Endometrium (tissue), 2 donors: ENCODE measurements at regions not wholly inside any gene's neighbourhood (a gene's known extent, or its start where the extent isn't known, plus 50 kb on each side); places are given as distances from the start of the nearest gene placed in this dataset.
"Not testable (repeated sequence)": the region's sequence is repeated elsewhere in the genome, so short reads cannot be mapped to it uniquely, and the experiment has no call there.

Source experiments
- FAIRE-seq: peaks from 2 replicates; lab custom pipeline; 2012; peaks lifted over from hg19 to GRCh38; lab: Jason Lieb, UNC
- donor health status: control.
- donor health status: control.

DNA sequence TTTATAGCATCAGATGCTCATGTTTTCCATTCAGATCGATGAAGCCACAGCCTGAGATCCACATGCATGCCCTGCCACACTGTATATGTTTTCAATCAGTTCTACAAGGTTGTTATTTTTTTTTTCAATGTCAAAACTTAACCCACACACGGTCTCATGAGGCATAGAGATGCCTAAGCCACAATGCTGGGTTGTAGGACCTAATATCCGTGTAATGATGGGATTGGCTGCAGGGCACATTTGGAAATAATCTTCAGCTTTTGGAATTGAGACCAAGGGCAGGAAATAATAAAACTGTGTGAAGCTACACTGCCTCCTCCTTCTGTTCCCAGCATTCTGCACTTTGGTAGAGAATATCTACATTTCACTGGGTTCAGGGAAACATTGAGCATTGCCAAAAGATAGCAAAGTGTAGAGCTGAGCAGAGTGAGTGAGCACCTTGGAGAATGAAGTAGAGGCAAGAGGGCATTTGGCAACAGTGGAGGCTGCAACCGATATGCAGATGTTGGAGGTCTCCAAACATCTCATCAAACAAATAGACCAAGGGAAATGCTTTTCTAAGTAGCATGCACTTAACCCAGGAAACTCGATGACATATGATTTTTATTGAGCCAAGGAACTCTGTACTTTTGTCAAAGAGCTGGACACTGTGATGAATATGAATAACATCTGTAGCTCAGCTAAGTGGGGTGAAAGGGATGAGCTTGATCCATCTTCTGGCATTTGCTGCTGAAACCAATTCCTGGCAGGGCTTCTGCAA is 176.7 kb downstream of the LYPLAL1 start:
- no peak for FAIRE-seq

DNA sequence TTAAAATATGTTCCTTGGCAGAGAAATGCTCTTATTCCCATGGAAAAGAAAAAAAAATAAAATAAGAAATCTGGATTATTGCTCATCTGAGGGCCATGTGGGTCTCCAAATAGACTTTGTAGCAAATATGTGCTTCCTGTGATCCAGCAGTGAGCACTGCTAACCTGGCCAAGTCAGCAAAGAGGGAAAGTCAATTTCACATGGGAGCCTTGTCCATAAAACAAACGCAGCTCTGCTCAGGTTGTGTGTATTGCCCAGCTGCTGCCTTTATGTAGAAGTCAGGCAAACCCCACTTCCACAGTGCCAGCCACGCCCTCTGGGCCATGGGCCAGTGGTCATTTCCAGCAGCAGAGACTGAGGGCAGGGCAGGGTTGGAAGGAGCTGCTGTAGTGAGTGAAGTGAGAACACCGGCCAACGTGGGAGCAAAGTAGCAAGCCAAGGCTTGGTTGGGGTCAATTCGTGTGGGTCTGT is 174.3 kb downstream of the LYPLAL1 start:
- FAIRE-seq: no peak

DNA sequence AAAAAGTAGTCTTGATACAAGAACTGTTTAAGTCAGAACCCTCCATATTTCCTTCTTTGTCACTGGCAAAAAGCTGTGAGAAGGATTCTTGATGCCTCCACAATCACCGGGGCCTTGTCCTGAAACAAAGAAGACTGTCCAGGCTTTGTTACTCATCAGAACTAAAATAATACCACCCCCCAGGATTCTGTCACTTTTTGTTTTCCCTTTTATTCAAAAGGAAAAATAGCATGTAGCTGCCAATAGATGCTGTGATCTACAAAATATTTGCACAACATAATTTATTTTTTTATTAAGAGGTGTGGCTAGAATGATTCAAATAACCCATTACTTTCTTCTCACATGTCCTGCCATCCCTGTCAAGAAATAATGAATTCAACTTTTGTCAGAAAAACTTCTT is 173.7 kb downstream of the LYPLAL1 start:
- no peak for FAIRE-seq

DNA sequence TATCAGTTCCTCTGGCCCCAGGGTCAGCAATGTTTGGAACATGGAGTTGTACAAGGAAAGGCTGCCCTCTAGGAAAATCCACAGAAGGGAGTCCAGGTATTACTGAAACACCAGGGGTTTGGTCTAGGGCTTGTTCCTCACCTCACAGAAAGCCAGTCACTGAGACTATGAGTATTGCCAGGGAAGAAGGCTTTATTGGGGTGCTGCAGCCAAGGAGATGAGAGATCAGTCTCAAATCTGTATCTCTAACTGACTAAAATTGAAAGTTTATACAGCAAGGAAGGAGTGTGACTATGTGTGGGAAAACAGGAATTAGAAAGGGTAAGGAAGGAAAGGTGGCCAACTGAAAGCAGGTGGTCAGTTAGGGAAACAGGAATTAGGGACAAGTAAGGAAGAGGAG is 172.3 kb downstream of the LYPLAL1 start:
- FAIRE-seq: no peak

DNA sequence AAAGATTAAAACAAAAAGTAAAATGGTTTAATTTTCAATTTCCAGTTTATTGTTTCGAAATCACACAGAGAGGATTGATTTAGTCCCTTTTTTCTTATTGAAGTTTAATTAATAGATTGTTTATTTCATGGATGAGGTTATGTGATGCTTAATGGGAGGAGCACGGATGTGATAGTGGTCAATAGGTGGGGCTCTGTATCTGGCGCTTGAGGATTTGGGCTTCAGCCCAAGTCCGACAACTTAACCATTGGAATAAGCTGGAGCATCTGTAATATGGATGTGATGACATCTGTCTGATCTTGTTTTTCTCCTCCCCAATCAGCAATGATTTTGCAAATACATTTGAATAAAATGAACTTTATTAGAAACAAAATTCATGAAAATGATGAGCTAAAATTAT is 169.2 kb downstream of the LYPLAL1 start:
- FAIRE-seq: no peak

DNA sequence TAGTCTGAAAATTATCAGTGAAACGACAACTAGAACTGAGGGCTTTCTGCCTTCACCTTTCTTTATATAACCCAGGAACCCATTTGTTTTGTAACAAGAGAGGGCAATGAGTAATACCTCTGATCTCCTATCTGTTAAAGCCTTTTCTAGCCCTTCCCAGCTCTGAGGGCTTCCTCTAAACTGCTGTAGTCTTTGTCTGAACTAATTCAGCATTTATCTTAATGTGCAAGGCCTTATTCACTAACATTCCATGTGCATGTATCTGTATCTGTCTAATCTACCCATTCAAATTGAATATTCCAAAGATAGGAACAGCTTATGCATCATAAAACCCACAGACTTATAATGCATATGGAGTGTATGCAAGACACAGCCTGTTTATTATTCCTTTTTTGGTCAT is 167.1 kb downstream of the LYPLAL1 start:
- no peak for FAIRE-seq

DNA sequence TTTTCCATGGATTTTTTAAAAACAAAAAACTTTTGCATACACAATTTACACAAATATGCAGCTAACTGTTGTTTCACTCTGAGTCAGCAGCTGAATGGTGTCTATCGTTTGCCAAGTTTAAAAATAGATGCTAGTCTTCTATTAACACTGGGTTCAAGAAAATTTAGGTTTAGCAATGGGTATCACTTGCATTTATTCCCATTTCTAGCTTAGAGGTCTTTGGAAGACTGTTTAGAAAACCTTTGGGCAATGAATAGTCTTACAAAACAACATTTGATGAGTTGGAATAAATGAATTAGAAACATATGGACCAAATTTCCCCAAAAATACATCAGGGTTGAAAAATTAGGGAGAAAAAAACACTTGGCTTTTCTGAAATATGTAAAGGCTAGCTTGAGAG is 165.8 kb downstream of the LYPLAL1 start:
- FAIRE-seq: no peak

DNA sequence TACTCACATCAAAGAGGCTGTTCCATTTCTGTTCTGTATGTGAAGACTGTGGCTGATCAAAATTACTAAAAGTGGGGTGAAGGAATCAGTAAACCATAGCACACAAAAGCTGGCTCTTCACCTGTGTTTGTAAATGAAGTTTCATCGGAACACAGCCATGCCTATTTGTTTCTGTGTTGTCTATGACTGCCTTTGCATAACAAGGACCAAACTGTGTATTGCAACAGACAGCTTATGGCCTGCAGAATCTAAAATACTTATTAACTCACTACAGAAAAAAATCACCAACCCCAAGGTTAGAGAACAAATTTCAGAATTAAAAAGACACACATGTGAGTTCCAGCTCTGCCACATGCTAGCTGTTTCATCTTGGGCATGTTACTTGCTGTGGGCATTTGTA is 163.9 kb downstream of the LYPLAL1 start:
- FAIRE-seq: no peak

DNA sequence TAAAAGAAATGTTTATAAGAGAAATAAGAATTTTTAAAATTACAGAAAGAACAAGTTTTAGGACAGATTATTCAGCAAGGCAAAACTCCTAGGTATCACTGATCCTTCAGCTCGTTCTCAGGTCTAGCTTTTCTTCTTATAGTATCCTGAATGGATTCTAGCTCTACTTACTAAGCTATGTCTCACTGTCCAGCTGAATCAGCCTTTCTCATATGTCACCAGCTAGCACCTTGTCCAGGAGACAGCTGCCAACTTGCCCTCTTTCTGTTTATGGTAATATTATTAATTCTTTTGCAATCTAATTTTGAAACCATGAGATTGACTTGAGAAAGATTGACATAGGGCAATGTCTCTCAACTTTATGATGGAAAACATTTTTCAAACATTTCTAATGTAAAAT is 159.9 kb downstream of the LYPLAL1 start:
- no peak for FAIRE-seq

DNA sequence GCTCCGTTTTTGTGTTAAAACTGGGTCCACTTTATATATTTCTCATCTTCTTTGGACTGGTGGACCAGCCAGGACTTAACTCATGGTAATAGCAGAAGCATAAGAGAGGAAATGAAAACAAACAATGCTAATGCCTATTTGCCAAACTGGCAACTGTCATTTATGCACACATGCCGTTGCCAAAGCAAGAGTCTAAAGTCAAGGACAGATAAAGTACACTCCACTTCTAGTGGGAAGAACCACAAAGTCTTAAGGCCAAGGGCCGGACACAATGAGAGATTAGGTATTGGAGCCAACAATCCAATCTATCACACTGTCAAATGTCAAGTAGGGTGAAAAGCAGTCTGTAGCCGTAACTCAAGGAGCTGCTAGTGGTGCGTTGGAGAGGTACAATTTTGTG is 157.7 kb downstream of the LYPLAL1 start:
- FAIRE-seq: no peak

DNA sequence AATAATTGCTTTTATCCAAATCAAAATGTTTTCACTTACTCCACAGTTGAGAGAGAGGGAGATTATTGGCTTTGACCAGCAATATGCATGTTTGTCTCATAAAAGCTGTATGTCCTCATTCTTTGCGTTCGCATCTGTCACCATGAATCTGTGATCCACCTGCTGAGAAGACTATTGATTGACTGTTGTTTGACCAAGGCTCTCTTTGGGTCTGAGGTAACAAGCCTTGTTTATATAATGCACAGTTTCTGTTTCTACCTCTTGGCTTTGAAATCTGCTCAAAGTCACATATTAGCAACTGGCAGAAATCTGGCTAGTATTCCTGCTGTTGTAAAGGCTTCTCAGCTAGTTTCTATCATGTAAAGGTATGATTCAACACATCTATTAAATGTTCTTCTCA is 157.0 kb downstream of the LYPLAL1 start:
- no peak for FAIRE-seq

DNA sequence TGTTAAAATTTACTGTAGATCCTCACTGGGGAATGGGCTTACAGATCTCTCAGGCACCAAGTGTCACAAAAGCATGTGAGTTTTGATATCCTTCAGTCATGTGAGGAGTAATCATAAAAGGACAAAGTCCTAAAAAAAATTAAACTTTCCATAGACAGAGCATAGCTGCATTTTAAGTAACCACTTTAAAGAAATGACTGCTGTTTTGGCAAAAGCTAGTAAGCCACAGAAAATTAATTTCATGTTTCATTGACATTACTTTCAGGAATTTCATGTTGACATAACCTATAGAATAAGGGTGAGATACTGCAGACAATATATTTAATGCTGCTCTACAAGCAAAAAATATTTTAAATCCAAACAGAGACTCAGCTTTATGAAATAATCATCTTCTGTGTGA is 156.3 kb downstream of the LYPLAL1 start:
- FAIRE-seq: no peak

DNA sequence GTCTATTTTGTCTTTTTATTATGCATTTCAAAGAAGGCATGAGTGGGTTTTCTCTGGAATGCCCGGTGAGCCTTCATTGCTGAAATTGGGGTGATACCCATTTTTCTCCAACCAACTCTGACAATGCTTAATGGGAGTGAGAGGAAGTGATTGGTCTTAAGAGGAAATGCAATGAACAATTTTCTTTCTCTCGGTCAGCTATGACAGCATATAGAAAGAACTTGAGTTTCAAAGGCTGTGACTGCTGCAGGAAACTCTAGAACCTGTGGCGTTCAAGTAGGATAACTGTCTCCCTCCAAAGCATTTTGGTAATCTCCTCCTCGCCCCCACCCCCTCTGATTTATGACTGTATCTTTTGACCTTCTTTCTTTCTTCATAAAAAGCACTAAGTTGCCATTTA is 155.9 kb downstream of the LYPLAL1 start:
- no peak for FAIRE-seq

DNA sequence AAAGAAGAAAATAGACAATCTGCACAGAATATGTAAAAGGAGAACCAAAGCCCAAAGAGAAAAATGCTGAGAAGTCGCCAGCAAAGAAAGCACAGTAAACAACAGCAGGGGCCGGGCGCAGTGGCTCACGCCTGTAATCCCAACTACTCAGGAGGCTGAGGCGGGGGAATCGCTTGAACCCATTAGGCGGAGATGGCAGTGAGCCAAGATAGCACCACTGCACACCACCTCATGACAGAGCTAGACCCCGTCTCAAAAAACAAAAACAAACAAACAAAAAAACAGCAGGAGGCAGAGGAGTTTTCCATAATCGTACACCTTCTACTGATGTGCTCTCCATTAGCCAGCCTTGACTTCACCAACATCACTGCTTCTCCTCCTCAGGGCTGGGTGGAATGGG is 153.2 kb downstream of the LYPLAL1 start:
- no peak for FAIRE-seq

DNA sequence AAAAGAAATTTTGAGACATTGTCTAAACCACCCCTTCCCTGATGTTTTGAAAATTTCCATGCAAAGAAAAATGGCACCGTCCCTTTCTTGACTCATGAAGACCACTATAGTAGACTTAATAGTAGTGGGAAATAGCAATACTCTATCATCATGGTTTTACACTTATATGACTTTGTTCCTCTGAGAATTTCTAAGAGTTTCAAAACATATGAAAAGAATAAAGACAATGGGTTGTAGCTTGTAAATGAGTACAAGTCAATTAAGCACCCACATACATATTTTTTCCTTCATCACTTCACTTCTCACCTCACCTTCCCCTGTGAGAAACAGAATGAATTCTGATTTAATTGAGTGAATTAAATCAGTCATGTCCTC is 151.7 kb downstream of the LYPLAL1 start:
- FAIRE-seq: no peak

DNA sequence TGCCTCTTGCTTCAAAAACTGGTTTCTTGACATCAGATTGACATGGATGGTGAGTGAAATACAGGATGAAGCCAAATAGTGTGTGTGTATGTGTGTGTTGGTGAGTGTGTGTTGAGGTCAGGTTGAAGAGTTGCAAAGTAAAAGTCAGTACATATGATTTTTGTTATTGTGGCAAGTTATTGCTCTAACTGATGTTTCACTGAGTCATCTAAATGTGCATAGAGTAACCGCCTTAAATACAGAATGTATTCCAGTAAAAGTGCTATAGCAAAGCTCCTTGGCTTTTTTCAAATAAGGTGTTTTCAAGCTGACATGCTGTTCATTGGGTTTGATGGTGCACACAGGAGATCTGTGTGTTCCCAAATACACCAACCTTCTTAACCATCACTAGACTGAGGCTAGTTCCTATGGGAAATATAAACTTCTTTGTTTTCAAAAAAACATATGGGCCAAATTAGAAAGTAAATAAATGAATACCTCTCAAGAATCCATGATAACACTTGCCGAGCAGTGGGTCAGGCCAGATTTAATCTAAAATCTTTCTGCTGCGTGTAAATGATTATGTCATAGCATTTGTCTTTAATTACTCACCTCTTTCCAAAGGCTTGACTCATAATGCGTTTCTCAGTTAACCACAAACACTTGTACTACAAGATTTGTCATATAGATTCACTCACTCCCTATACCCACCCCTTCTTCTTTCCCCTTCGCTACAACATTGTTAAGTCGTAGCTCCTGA is 151.1 kb downstream of the LYPLAL1 start:
- no peak for FAIRE-seq

DNA sequence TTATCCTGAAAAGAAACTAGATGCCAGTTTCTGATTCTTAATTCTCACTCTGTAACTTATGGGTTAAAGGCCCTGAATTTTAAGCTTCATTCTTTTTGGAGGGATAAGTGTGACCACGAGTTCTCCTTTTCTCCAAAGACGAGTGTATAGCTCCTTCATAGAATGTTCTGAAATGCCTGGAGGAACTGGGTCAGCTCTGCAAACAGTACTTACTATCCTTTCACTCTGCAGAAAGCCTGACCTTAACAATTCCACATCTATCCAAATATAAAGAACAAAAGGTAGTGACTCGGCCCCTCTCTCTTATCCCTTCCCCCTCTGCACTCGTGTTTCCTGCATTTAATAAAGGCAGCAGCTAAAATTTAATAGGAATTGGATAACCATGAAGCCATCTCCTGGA is 150.5 kb downstream of the LYPLAL1 start:
- FAIRE-seq: no peak

DNA sequence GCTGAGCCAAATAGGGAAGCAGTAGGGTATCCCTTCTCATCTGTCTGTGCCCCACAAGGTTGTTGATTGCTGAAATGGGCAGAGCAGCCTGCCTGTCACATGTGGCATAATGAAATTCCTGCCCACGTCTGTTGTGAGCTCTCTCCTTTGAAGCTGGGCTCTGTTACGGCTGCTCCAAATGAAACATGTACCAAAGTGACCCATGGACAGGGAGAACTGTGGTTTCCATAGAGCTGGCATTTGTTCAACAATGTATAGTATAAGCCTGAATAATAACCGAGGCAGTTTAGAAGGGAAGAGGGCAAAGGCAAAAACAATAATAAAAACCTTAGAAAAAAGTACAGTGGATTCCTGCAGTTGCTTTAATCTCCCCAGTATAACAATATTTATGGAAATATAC is 149.7 kb downstream of the LYPLAL1 start:
- no peak for FAIRE-seq

DNA sequence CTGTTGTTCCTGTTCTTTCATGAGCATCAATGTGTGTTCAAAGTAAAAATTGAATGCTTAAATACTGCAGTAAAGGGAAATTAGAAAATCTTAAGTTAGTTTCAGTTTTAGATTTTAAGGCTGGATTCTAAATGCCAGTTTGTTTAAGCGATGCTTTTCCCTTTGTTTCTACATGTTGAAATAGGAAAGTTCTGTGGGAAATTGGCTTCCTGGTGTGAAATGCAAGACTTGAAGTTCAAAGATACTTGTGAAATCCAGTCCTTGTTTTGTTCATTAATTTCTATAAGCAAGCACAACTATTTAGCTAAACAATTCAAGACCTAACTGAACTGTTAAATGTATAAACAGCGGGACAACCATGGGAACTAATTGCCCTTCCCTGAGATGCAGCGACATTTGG is 149.1 kb downstream of the LYPLAL1 start:
- no peak for FAIRE-seq

DNA sequence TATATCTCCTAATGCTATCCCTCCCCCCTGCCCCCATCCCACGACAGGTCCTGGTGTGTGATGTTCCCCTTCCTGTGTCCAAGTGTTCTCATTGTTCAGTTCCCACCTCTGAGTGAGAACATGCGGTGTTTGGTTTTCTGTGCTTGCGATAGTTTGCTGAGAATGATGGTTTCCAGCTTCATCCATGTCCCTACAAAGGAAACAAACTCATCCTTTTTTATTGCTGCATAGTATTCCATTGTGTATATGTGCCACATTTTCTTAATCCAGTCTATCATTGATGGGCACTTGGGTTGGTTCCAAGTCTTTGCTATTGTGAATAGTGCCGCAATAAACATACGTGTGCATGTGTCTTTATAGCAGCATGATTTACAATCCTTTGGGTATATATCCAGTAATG is 146.9 kb downstream of the LYPLAL1 start:
- not testable (repeated sequence) for FAIRE-seq

DNA sequence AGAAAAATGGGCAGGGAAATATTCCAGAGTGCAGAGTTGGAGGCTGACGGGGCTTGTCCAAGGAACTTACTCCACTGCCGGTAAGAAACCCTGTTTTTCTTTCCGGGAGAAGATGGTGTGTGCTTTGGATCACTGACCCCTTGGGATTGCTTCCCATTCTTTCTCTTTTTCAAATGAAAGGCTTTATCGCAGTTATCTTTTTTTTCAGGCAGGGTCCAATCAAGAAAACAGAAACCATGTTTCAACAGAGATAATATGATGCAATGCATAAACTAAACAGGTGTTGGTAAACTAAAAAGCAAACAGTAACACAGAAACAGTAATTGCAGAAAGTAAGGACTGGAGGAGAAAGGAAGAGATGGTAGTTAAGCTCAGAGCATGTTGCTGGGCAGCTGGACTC is 145.1 kb downstream of the LYPLAL1 start:
- FAIRE-seq: no peak

DNA sequence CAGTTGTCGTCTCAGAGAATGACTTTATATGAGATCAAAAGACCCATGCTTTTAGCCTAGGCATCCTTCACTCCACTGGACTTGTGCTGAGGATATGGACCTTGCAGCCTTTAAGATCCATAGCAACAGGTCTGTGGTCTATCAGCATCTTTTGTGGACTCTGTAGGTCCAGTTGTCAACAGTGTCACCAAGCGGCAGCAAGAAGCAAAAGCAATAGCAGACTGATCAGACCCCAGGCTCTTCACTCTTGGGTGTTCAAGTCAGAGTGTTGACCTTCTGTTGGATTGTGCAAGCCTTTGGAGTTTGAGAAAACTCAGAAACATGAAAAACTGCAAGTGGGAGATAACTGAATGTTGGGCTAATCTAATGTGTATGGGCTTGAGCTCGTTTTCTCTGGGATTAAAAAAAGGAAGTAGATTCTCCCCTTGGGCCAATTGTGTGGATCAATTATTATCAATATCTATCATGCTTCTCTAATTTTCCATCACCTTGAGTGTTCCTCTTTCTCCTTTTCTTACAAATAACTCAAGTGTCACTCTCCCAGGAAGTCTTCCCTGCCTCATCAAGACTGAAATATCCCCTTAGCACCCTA is 144.2 kb downstream of the LYPLAL1 start:
- FAIRE-seq: no peak

DNA sequence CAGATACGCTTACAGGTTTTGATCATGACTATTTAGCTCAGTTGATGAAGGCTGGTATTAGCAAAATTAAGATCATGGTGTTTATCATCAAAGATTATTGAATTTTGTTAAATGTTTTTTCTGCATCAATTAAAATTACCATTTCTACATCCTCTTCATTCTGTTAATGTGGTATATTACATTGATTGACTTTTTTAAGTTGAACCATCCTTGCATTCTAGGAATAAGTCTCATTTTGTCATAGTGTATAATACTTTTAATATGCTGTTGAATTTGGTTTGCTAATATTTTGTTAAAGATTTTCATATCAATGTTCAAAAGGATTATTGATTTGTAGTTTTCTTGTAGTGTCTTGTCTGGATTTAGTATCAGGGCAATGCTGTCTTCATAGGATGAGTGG is 142.4 kb downstream of the LYPLAL1 start:
- FAIRE-seq: no peak

DNA sequence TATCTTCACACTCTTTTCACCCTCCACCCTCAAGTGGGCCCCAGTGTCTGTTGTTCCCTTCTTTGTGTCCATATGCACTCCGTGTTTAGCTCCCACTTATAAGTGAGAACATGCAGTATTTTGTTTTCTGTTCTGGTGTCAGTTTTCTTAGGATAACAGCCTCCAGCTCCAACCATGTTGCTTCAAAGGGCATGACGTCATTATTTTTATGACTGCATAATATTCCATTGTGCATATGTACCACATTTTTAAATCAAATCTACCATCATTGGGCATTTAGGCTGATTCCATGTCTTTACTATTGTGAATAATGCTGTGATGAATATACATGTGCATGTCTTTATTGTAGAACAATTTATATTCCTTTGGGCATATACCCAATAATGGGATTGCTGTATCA is 140.3 kb downstream of the LYPLAL1 start:
- no peak for FAIRE-seq
